IMR-90 (cell line): ENCODE measurements at regions not wholly inside any gene's neighbourhood (a gene's known extent, or its start where the extent isn't known, plus 50 kb on each side); places are given as distances from the start of the nearest gene placed in this dataset.

Source experiments
- ATAC-seq: fragments of 200-7000 bp; cut with Tn5 transposase; 2 replicates; pipeline ENCODE4 v1.9.1; 2020; ENCODE audit warnings: low read depth, mild to moderate bottlenecking, moderate library complexity
- BruUV-seq: library from RNA; stranded (reverse); fragments of 400-500 nt; replicated peaks from 2 replicates; lab custom pipeline; 2021; lab: Mats Ljungman, UMichigan
- CTCF ChIA-PET: fragments of 300-600 bp; formaldehyde crosslinking; extraction: SDS; loops from one replicate; lab custom pipeline; 2021; ENCODE audit warnings: antibody characterized with exemption; lab: Yijun Ruan, JAX
- POLR2A ChIA-PET: fragments of 300-600 bp; sonication (Branson Sonifier 250); formaldehyde crosslinking; loops from one replicate; lab custom pipeline; 2022; ENCODE audit warnings: antibody characterized with exemption; ENCODE audit not compliant: unreplicated experiment; lab: Charles Lee
- DNase-seq: peaks from one replicate; pipeline ENCODE4 v3.0.0; 2013
- H2AFZ ChIP-seq: replicated peaks from 2 replicates; pipeline ENCODE3; 2013; ENCODE audit warnings: low read length, mild to moderate bottlenecking; ENCODE audit not compliant: poor library complexity
- H2AK5ac ChIP-seq: 2 replicates; pipeline ENCODE4 v1.6.1; 2013; ENCODE audit warnings: low read depth, low read length, inconsistent platforms
- H2AK9ac ChIP-seq: replicated peaks from 2 replicates; pipeline ENCODE3; 2013; ENCODE audit warnings: mild to moderate bottlenecking, low read depth, low read length, moderate library complexity; ENCODE audit not compliant: poor library complexity
- H2BK120ac ChIP-seq: 2 replicates; pipeline ENCODE4 v1.6.1; 2013; ENCODE audit warnings: low read depth, low read length, inconsistent platforms
- H2BK15ac ChIP-seq: 3 replicates; pipeline ENCODE4 v1.6.1; 2013; ENCODE audit warnings: low read depth, low read length, inconsistent platforms
- H2BK20ac ChIP-seq: 2 replicates; pipeline ENCODE4 v1.6.1; 2013; ENCODE audit warnings: low read depth, mild to moderate bottlenecking, inconsistent platforms, low read length, moderate library complexity
- H2BK5ac ChIP-seq: 2 replicates; pipeline ENCODE4 v1.6.1; 2013; ENCODE audit warnings: mild to moderate bottlenecking, low read depth, low read length, inconsistent platforms; ENCODE audit not compliant: poor library complexity, severe bottlenecking
- H3K14ac ChIP-seq: replicated peaks from 2 replicates; pipeline ENCODE4 v1.6.1; 2013; ENCODE audit warnings: low read depth, low read length, inconsistent platforms
- H3K18ac ChIP-seq: 2 replicates; pipeline ENCODE4 v1.6.1; 2013; ENCODE audit warnings: low read depth, low read length, control low read depth
- H3K23ac ChIP-seq: 2 replicates; pipeline ENCODE4 v1.6.1; 2013; ENCODE audit warnings: low read depth, low read length, inconsistent platforms
- H3K27ac ChIP-seq: 2 replicates; pipeline ENCODE4 v1.5.1; 2013; ENCODE audit warnings: mild to moderate bottlenecking, control low read depth, low read length; ENCODE audit not compliant: insufficient read depth
- H3K27me3 ChIP-seq: 2 replicates; pipeline ENCODE4 v1.6.1; 2013; ENCODE audit warnings: low read length; ENCODE audit not compliant: control insufficient read depth, insufficient read depth
- H3K36me3 ChIP-seq: 2 replicates; pipeline ENCODE4 v1.6.1; 2013; ENCODE audit warnings: low read length, mixed read lengths; ENCODE audit not compliant: control insufficient read depth, insufficient read depth
- H3K4ac ChIP-seq: 2 replicates; pipeline ENCODE4 v1.6.1; 2013; ENCODE audit warnings: low read depth, low read length, inconsistent platforms
- H3K4me1 ChIP-seq: 2 replicates; pipeline ENCODE4 v1.6.1; 2013; ENCODE audit warnings: low read length, mixed read lengths; ENCODE audit not compliant: control insufficient read depth, insufficient read depth
- H3K4me2 ChIP-seq: 2 replicates; pipeline ENCODE4 v1.6.1; 2013; ENCODE audit warnings: low read depth, mild to moderate bottlenecking, control low read depth, low read length, moderate library complexity
- H3K4me3 ChIP-seq: 2 replicates; pipeline ENCODE4 v1.5.1; 2013; ENCODE audit warnings: low read depth, mild to moderate bottlenecking, control low read depth, low read length, moderate library complexity; ENCODE audit not compliant: insufficient read depth
- H3K56ac ChIP-seq: 2 replicates; pipeline ENCODE4 v1.6.1; 2013; ENCODE audit warnings: low read length, inconsistent platforms; ENCODE audit not compliant: insufficient read depth; ENCODE audit errors: extremely low read depth
- H3K79me1 ChIP-seq, 2 experiments: 2 replicates each; pipeline ENCODE4 v1.6.1; 2013; ENCODE audit warnings: low read length in 2 of 2, inconsistent platforms in 1 of 2, low read depth in 1 of 2
- H3K9ac ChIP-seq: 2 replicates; pipeline ENCODE4 v1.6.1; 2013; ENCODE audit warnings: low read depth, low read length, control low read depth
- H3K9me1 ChIP-seq: 2 replicates; pipeline ENCODE4 v1.6.1; 2013; ENCODE audit warnings: low read length, inconsistent platforms; ENCODE audit not compliant: insufficient read depth
- H3K9me3 ChIP-seq: 2 replicates; pipeline ENCODE4 v1.6.1; 2013; ENCODE audit warnings: low read length; ENCODE audit not compliant: control insufficient read depth, insufficient read depth
- H4K20me1 ChIP-seq: 2 replicates; pipeline ENCODE4 v1.6.1; 2013; ENCODE audit warnings: low read length, inconsistent platforms; ENCODE audit not compliant: insufficient read depth
- H4K5ac ChIP-seq: 2 replicates; pipeline ENCODE4 v1.6.1; 2013; ENCODE audit warnings: mild to moderate bottlenecking, low read depth, low read length, control low read depth
- H4K8ac ChIP-seq, 2 experiments: 2 replicates each; pipeline ENCODE4 v1.6.1; 2013; ENCODE audit warnings: low read depth in 2 of 2, low read length in 2 of 2, control low read depth in 1 of 2, inconsistent platforms in 1 of 2
- H4K91ac ChIP-seq: 2 replicates; pipeline ENCODE4 v1.6.1; 2013; ENCODE audit warnings: low read depth, low read length, inconsistent platforms; ENCODE audit not compliant: insufficient read depth
- BHLHE40 ChIP-seq: fragments of 150-350 bp; IDR thresholded peaks from 2 replicates; pipeline ENCODE4 v1.6.1; 2016; ENCODE audit warnings: mild to moderate bottlenecking, low read depth, low read length
- CEBPB ChIP-seq: IDR thresholded peaks from 2 replicates; pipeline ENCODE4 v1.6.1; 2012; ENCODE audit warnings: low read depth, low read length, improper control_type of control experiment
- CHD1 ChIP-seq: IDR thresholded peaks from 2 replicates; pipeline ENCODE4 v1.6.1; 2012; ENCODE audit warnings: low read depth, low read length, improper control_type of control experiment
- CTCF ChIP-seq: conservative IDR thresholded peaks from 2 replicates; pipeline ENCODE4 v1.5.1; 2012; ENCODE audit warnings: mild to moderate bottlenecking, low read depth, low read length, improper control_type of control experiment
- ELK1 ChIP-seq: fragments of 150-350 bp; IDR thresholded peaks from 2 replicates; pipeline ENCODE4 v1.6.1; 2016; ENCODE audit warnings: low read depth, mild to moderate bottlenecking, low read length, moderate library complexity, borderline replicate concordance
- FOS ChIP-seq: fragments of 150-350 bp; IDR thresholded peaks from 2 replicates; pipeline ENCODE4 v1.6.1; 2016; ENCODE audit warnings: low read depth, low read length
- MAFK ChIP-seq: IDR thresholded peaks from 2 replicates; pipeline ENCODE4 v1.6.1; 2012; ENCODE audit warnings: low read depth, low read length, improper control_type of control experiment
- MAZ ChIP-seq: IDR thresholded peaks from 2 replicates; pipeline ENCODE4 v1.6.1; 2012; ENCODE audit warnings: low read depth, mild to moderate bottlenecking, low read length, improper control_type of control experiment, moderate library complexity, borderline replicate concordance
- MXI1 ChIP-seq: IDR thresholded peaks from 2 replicates; pipeline ENCODE4 v1.6.1; 2012; ENCODE audit warnings: low read depth, mild to moderate bottlenecking, low read length, moderate library complexity, borderline replicate concordance
- NFE2L2 ChIP-seq: fragments of 150-350 bp; IDR thresholded peaks from 2 replicates; pipeline ENCODE4 v1.6.1; 2016; ENCODE audit warnings: low read depth, mild to moderate bottlenecking, low read length
- POLR2A ChIP-seq: IDR thresholded peaks from 2 replicates; pipeline ENCODE4 v1.6.1; 2012; ENCODE audit warnings: mild to moderate bottlenecking, low read depth, low read length
- RAD21 ChIP-seq: IDR thresholded peaks from 2 replicates; pipeline ENCODE4 v1.6.1; 2012; ENCODE audit warnings: low read length, improper control_type of control experiment
- RCOR1 ChIP-seq: IDR thresholded peaks from 2 replicates; pipeline ENCODE4 v1.6.1; 2012; ENCODE audit warnings: mild to moderate bottlenecking, low read length, improper control_type of control experiment; ENCODE audit not compliant: insufficient replicate concordance
- RFX5 ChIP-seq: IDR thresholded peaks from 2 replicates; pipeline ENCODE4 v1.8.0; 2012; ENCODE audit warnings: low read depth, mild to moderate bottlenecking, low read length, moderate library complexity
- SMC3 ChIP-seq: fragments of 150-350 bp; IDR thresholded peaks from 2 replicates; pipeline ENCODE4 v1.6.1; 2016; ENCODE audit warnings: low read depth, mild to moderate bottlenecking, antibody characterized with exemption, low read length, moderate library complexity
- WGBS, 2 experiments: methylation state at CpG; one replicate each; pipeline versions ENCODE4 v1.1.5 to v1.1.7; 2013; ENCODE audit warnings: missing lambda C conversion rate in 2 of 2; ENCODE audit not compliant: insufficient read length in 1 of 2; ENCODE audit errors: extremely low coverage in 2 of 2; 5-methylcytosine and 5-hydroxymethylcytosine counted together
- dilution Hi-C: fragments of 300-500 bp; cut with HindIII; formaldehyde crosslinking; loops from one replicate; pipeline ENCODE4 v1.14.3; 2018; ENCODE audit warnings: low sequenced_read_pairs; ENCODE audit not compliant: unreplicated experiment
- in situ Hi-C: fragments of 300-500 bp; cut with MboI; formaldehyde crosslinking; loops from 3 replicates; pipeline ENCODE4 v1.14.3; 2019; ENCODE audit warnings: low sequenced_read_pairs, inconsistent platforms, mixed read lengths
- intact Hi-C: fragments of 100-400 bp; cut with micrococcal nuclease; formaldehyde crosslinking; loops from 2 replicates; pipeline ENCODE4 v1.10.0; 2022
- TF ChIP-seq, protein P1 (sequence below): fragments of 150-350 bp; IDR thresholded peaks from 2 replicates; pipeline ENCODE4 v1.6.1; 2017; ENCODE audit warnings: mild to moderate bottlenecking, antibody characterized with exemption, low read length, low read depth

GRCh38 chr4:163810755-163811154 is 316.3 kb downstream of the TMA16 start:
- CTCF ChIA-PET = no interaction called here
- no peak overlapping the region for H2AK5ac ChIP-seq
- no peak for ATAC-seq

More at GRCh38 chr4:163810755-163811154, 316.3 kb downstream of the TMA16 start:
- no peak overlapping the region for H3K14ac ChIP-seq
- no peaks in the 10 kb centered on the region for H3K27me3 ChIP-seq
- H3K4me2 ChIP-seq = no peak overlapping the region
- H3K56ac ChIP-seq = no peak overlapping the region
- H3K9me1 ChIP-seq = no peaks in the 10 kb centered on the region
- no peak overlapping the region for H3K23ac ChIP-seq
- H4K8ac ChIP-seq = no peak overlapping the region
- BruUV-seq = no TSS peak
- H2BK120ac ChIP-seq = no peak overlapping the region
- no CpG with 5 or more reads among the region's 3 CpGs for WGBS, 2 experiments
- intact Hi-C loops (no loop called here), in situ Hi-C loops (no loop called here), dilution Hi-C loops (no loop called here)
- no peak overlapping the region for H2BK15ac ChIP-seq
- TF ChIP-seq FOS = no peak
- TF ChIP-seq ELK1 = no peak
- TF ChIP-seq POLR2A = no peak
- TF ChIP-seq CHD1 = no peak
- TF ChIP-seq SMC3 = no peak
- TF ChIP-seq MXI1 = no peak
- TF ChIP-seq CEBPB = no peak
- TF ChIP-seq BHLHE40 = no peak
- TF ChIP-seq MAZ = no peak
- TF ChIP-seq RAD21 = no peak
- no peak for TF ChIP-seq MAFK
- TF ChIP-seq RFX5 = no peak
- no peak for TF ChIP-seq RCOR1
- TF ChIP-seq, protein P1, sequence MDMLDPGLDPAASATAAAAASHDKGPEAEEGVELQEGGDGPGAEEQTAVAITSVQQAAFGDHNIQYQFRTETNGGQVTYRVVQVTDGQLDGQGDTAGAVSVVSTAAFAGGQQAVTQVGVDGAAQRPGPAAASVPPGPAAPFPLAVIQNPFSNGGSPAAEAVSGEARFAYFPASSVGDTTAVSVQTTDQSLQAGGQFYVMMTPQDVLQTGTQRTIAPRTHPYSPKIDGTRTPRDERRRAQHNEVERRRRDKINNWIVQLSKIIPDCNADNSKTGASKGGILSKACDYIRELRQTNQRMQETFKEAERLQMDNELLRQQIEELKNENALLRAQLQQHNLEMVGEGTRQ = no peak
- no peak for TF ChIP-seq CTCF
- no peak for TF ChIP-seq NFE2L2
- H4K5ac ChIP-seq = no peak overlapping the region
- DNase-seq = no peak
- no peak overlapping the region for H2BK5ac ChIP-seq
- no peak overlapping the region for H3K4me3 ChIP-seq
- H3K36me3 ChIP-seq = no peaks in the 10 kb centered on the region
- no peak overlapping the region for H2BK20ac ChIP-seq
- no peak overlapping the region for H3K9ac ChIP-seq
- no peaks in the 10 kb centered on the region for H3K9me3 ChIP-seq
- H3K18ac ChIP-seq = no peak overlapping the region
- H4K20me1 ChIP-seq = no peaks in the 10 kb centered on the region
- no peaks in the 10 kb centered on the region for H3K79me1 ChIP-seq
- no peak overlapping the region for H3K4ac ChIP-seq
- POLR2A ChIA-PET = no interaction called here
- H3K27ac ChIP-seq = no peak overlapping the region
- H2AK9ac ChIP-seq = no peak overlapping the region
- H3K4me1 ChIP-seq = no peaks in the 10 kb centered on the region
- no peak overlapping the region for H2AFZ ChIP-seq
- no peak overlapping the region for H4K91ac ChIP-seq
